GM12878 (cell line): ENCODE measurements at regions not wholly inside any gene's neighbourhood (a gene's known extent, or its start where the extent isn't known, plus 50 kb on each side); places are given as distances from the start of the nearest gene placed in this dataset.

Source experiments
- ATAC-seq: fragments of 200-7000 bp; cut with Tn5 transposase; 3 replicates; pipeline ENCODE4 v1.9.1; 2020; ENCODE audit warnings: mild to moderate bottlenecking, moderate library complexity
- BruUV-seq: library from RNA; stranded (reverse); fragments of 400-500 nt; replicated peaks from 2 replicates; lab custom pipeline; 2021; lab: Mats Ljungman, UMichigan
- CTCF ChIA-PET: fragments of 300-600 bp; sonication (Branson Sonifier 250); formaldehyde crosslinking; extraction: SDS; loops from one replicate; lab custom pipeline; 2021; ENCODE audit warnings: inconsistent platforms; lab: Yijun Ruan, JAX
- POLR2A ChIA-PET: fragments of 350-600 bp; formaldehyde crosslinking; extraction: SDS; loops from one replicate; lab custom pipeline; 2021; ENCODE audit warnings: inconsistent platforms; lab: Charles Lee
- RAD21 ChIA-PET: fragments of 300-600 bp; sonication (Branson Sonifier 250); formaldehyde crosslinking; loops from one replicate; lab custom pipeline; 2023; ENCODE audit warnings: antibody characterized with exemption; ENCODE audit not compliant: unreplicated experiment; lab: Charles Lee
- SMC1A ChIA-PET: fragments of 300-600 bp; sonication (Branson Sonifier 250); formaldehyde crosslinking; loops from one replicate; lab custom pipeline; 2023; ENCODE audit not compliant: unreplicated experiment, uncharacterized antibody; lab: Charles Lee
- DNase-seq: peaks from one replicate; pipeline ENCODE4 v3.0.0-alpha.2; 2011; ENCODE audit warnings: low read depth, low spot score
- FAIRE-seq: peaks from 3 replicates; lab custom pipeline; 2011; peaks lifted over from hg19 to GRCh38; lab: Jason Lieb, UNC
- H2AFZ ChIP-seq: 2 replicates; pipeline ENCODE4 v1.6.0; 2011; ENCODE audit warnings: low read depth, low read length, control low read depth; ENCODE audit not compliant: control insufficient read depth
- H3K27ac ChIP-seq: 2 replicates; pipeline ENCODE4 v1.5.1; 2011; ENCODE audit warnings: control low read depth; ENCODE audit not compliant: control insufficient read depth, insufficient read depth
- H3K27me3 ChIP-seq, 2 experiments: replicated peaks in 1 of 2; 2 replicates each; pipeline versions ENCODE4 v1.6.0 to v1.6.1; 2011; ENCODE audit warnings: low read length in 1 of 2; ENCODE audit not compliant: control insufficient read depth in 2 of 2, insufficient read depth in 2 of 2
- H3K36me3 ChIP-seq, 2 experiments: 2 replicates each; pipeline ENCODE4 v1.5.1; 2011; ENCODE audit warnings: low read length in 1 of 2; ENCODE audit not compliant: control insufficient read depth in 2 of 2, insufficient read depth in 2 of 2
- H3K4me1 ChIP-seq: 2 replicates; pipeline ENCODE4 v1.6.1; 2011; ENCODE audit warnings: mild to moderate bottlenecking, low read length, moderate library complexity, mixed read lengths; ENCODE audit not compliant: control insufficient read depth, insufficient read depth
- H3K4me2 ChIP-seq: 2 replicates; pipeline ENCODE4 v1.6.0; 2011; ENCODE audit warnings: control low read depth; ENCODE audit not compliant: control insufficient read depth, insufficient read depth
- H3K4me3 ChIP-seq: fragments of 200-600 bp; sonication (generic); 2 replicates; pipeline ENCODE4 v1.5.1; 2016
- H3K79me2 ChIP-seq: 2 replicates; pipeline ENCODE4 v1.6.0; 2011; ENCODE audit warnings: low read length; ENCODE audit not compliant: control insufficient read depth, insufficient read depth
- H3K9ac ChIP-seq: 2 replicates; pipeline ENCODE4 v1.8.0; 2011; ENCODE audit warnings: low read length, control low read depth, mixed read lengths; ENCODE audit not compliant: control insufficient read depth, insufficient read depth
- H3K9me3 ChIP-seq: replicated peaks from 3 replicates; pipeline ENCODE4 v1.5.1; 2011; ENCODE audit warnings: mild to moderate bottlenecking, low read length; ENCODE audit not compliant: control insufficient read depth, insufficient read depth
- H4K20me1 ChIP-seq: 2 replicates; pipeline ENCODE4 v1.6.0; 2011; ENCODE audit not compliant: control insufficient read depth, insufficient read depth
- ASH2L ChIP-seq: fragments of 300-600, 200-600 bp; sonication (generic); IDR thresholded peaks from 2 replicates; pipeline ENCODE4 v1.6.1; 2017; ENCODE audit warnings: low read depth, mild to moderate bottlenecking, borderline replicate concordance
- BCL11A ChIP-seq: IDR thresholded peaks from 2 replicates; pipeline ENCODE4 v1.6.1; 2011; ENCODE audit warnings: low read depth, low read length
- CEBPB ChIP-seq, 2 experiments: fragments of 150-350 bp in 1 of 2; IDR thresholded peaks; 2 replicates each; pipeline ENCODE4 v1.6.1; 2012 to 2014; ENCODE audit warnings: low read depth in 2 of 2, low read length in 2 of 2, borderline replicate concordance in 1 of 2, inconsistent platforms in 1 of 2
- FOXK2 ChIP-seq: fragments of 450-650 bp; IDR thresholded peaks from 2 replicates; pipeline ENCODE4 v1.6.1; 2017; ENCODE audit warnings: mild to moderate bottlenecking, moderate library complexity
- PAX8 ChIP-seq: fragments of 450-650 bp; IDR thresholded peaks from 2 replicates; pipeline ENCODE4 v1.6.1; 2017; ENCODE audit warnings: mild to moderate bottlenecking, moderate library complexity
- RBBP5 ChIP-seq: fragments of 200-600 bp; sonication (generic); conservative IDR thresholded peaks from 2 replicates; pipeline ENCODE4 v1.6.1; 2016
- WGBS: methylation state at CpG from one replicate; pipeline ENCODE4 v1.1.6; 2016; ENCODE audit warnings: low lambda C conversion rate; ENCODE audit not compliant: insufficient replicate concordance, insufficient coverage; ENCODE audit errors: missing lambda C conversion rate; 5-methylcytosine and 5-hydroxymethylcytosine counted together
- in situ Hi-C: fragments of 300-500 bp; cut with MboI; formaldehyde crosslinking; loops from 9 replicates; pipeline ENCODE4 v1.14.3; 2018; ENCODE audit warnings: mixed read lengths
- intact Hi-C: fragments of 100-400 bp; cut with micrococcal nuclease; formaldehyde crosslinking; loops from one replicate; pipeline ENCODE4 v1.14.2; 2022; ENCODE audit not compliant: unreplicated experiment
- TF ChIP-seq, protein P1 (sequence below): IDR thresholded peaks from 2 replicates; pipeline ENCODE4 v1.6.1; 2012; ENCODE audit warnings: mild to moderate bottlenecking, low read depth, low read length

DNA sequence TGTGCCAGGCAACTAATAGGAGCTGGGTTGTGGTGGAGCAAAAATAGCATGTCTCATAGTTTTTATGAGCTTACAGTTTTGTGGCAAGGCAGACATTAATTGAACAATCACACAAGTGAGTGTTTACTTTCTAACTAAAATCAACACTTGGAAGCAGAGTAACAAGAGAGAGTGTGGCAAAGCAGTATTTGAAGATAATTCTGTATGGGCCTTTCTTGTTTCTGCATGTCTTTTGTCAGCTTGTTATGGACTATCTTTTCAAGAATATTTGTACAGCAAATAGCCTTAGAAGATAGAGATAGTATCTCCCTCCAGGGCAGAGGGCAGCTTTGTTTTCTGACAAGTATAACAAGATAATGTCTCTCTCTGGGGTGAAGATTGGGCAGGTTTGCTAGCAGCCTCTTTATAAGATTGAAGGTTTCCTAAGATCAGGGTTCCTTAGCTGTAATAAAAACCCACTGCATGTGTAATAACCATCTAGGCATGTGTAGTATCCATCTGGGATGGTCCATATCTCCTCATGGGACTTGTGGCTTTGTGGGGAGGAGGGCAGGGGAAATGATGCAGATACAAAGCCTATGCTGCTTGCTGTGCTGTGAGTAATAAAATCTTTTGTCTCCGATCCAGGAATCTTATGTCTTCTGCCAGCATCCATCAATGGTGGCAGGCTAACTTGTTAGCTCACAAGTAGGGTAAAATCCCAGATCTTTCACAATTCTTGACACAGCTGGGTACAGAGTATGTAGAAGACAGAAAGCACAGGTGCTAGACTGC lies 479.9 kb downstream of the KDM4C start:
- ATAC-seq (no peak), DNase-seq (no peak), FAIRE-seq (no peak)
- intact Hi-C loops (no loop called here), in situ Hi-C loops (no loop called here)
- TF ChIP-seq FOXK2: no peak
- TF ChIP-seq ASH2L: no peak
- TF ChIP-seq PAX8: no peak
- no peak for TF ChIP-seq CEBPB (IDR thresholded peaks at IDR 0.05; ENCODE audit: borderline replicate concordance in 1 of 2, low read depth in 2 of 2, low read length in 2 of 2)
- TF ChIP-seq BCL11A: no peak
- no peak for TF ChIP-seq RBBP5
- TF ChIP-seq, protein P1, sequence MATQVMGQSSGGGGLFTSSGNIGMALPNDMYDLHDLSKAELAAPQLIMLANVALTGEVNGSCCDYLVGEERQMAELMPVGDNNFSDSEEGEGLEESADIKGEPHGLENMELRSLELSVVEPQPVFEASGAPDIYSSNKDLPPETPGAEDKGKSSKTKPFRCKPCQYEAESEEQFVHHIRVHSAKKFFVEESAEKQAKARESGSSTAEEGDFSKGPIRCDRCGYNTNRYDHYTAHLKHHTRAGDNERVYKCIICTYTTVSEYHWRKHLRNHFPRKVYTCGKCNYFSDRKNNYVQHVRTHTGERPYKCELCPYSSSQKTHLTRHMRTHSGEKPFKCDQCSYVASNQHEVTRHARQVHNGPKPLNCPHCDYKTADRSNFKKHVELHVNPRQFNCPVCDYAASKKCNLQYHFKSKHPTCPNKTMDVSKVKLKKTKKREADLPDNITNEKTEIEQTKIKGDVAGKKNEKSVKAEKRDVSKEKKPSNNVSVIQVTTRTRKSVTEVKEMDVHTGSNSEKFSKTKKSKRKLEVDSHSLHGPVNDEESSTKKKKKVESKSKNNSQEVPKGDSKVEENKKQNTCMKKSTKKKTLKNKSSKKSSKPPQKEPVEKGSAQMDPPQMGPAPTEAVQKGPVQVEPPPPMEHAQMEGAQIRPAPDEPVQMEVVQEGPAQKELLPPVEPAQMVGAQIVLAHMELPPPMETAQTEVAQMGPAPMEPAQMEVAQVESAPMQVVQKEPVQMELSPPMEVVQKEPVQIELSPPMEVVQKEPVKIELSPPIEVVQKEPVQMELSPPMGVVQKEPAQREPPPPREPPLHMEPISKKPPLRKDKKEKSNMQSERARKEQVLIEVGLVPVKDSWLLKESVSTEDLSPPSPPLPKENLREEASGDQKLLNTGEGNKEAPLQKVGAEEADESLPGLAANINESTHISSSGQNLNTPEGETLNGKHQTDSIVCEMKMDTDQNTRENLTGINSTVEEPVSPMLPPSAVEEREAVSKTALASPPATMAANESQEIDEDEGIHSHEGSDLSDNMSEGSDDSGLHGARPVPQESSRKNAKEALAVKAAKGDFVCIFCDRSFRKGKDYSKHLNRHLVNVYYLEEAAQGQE: no peak
- Histone ChIP-seq H3K27me3 (no peaks in the 10 kb centered on the region), H3K9ac (no peak overlapping the region), H3K27ac (no peak overlapping the region), H4K20me1 (no peaks in the 10 kb centered on the region), H3K79me2 (no peaks in the 10 kb centered on the region), H2AFZ (no peak overlapping the region), H3K4me1 (no peaks in the 10 kb centered on the region), H3K4me3 (no peak overlapping the region), H3K36me3 (no peaks in the 10 kb centered on the region), H3K9me3 (no peaks in the 10 kb centered on the region), H3K4me2 (no peak overlapping the region)
- POLR2A ChIA-PET: no interaction called here
- CTCF ChIA-PET: interaction anchor here (0.8 to 1.1 kb wide), 2 partner anchors 123 to 158 kb away, joined by 3 read pairs; no protein-coding TSS in a partner anchor
- SMC1A ChIA-PET: interaction anchor here (0.8 to 1.4 kb wide), 3 partner anchors 10 to 185 kb away, joined by 3 to 6 read pairs (median 3); no protein-coding TSS in a partner anchor
- RAD21 ChIA-PET: no interaction called here
- WGBS: 93% methylated on average over 1 of the region's 1 CpG
- no TSS peak for BruUV-seq
